HG03342 (cell line): ENCODE measurements at regions not wholly inside any gene's neighbourhood (a gene's known extent, or its start where the extent isn't known, plus 50 kb on each side); places are given as distances from the start of the nearest gene placed in this dataset.
"Not testable (repeated sequence)": the region's sequence is repeated elsewhere in the genome, so short reads cannot be mapped to it uniquely, and the experiment has no call there.

Experiments used
- ATAC-seq: cut with Tn5 transposase; IDR thresholded peaks from one replicate; pipeline ENCODE4 v1.9.1; 2021; ENCODE audit warnings: mild to moderate bottlenecking, moderate library complexity; ENCODE audit not compliant: unreplicated experiment

DNA sequence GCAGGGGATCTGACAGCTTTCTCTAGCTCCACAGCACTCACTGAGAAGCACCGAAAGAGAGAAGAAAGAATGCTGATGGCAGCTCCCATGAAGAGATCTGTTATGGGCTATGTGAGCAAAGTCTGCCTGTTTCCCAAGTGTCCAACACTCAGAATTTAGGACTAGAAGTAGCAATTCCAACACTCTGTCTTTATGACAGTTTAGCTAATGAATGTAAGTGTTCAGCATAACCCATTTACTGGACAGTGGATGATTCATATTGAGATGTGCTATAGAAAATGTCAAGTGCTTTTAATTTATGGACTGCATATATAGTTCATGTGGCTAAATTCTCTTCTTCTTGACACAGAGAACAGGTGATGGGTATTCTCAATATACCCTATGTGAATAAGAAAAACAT, 683.1 kb upstream of the ZNF608 start:
- no peak for ATAC-seq

DNA sequence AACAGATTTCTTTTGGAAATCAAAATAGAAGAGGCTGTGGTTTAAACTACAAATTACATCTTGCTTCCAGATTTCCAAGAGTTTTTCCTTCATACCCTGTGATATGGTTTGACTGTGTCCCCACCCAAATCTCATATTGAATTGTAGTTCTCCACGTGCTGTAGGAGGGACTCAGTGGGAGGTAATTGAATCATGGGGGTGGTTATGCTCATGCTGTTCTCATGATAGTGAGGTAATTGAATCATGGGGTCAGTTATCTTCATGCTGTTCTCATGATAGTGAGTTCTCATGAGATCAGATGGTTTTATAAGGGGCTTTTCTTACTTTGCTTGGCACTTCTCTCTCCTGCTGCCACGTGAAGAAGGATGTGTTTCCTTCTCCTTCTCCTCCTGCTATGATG, 687.0 kb upstream of the ZNF608 start:
- ATAC-seq, result no peak

DNA sequence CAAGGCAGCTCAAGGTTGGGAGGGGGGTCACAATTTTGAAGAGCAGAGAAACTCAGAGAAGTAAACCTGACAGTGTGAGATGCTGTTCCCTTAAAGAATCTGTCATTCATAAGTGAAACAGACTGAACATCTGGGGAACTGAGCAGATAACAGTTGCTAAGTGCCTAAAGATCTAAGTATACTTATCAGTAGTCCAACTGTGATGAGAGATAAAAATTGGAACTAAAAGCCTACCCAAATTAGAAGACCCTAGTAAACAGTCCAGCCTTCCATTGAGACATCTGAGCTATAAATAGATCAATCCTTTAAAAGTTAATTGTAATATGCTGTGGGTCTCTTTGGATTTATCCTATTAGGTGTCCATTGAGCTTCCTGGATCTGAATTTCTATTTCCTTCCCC, 692.8 kb upstream of the ZNF608 start:
- ATAC-seq, result no peak

DNA sequence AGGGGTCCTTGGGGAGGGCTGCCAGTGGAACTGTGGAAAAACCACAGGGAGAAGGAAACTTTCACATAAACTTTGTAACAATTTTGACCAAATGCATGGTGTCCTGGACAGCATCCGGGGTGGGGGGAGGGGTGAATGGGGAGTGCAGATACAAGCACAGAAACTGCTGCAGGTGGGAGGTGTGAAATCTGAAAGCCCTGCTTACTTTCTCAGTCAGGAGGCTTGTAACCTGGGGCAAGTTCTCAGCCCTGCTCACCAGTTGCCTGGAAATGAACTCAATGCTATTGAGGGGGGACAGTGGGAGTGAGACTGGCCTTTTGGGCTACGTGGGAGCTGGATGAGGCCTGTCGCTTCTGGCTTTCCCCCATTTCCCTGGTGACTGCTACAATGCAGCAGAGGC, 694.5 kb upstream of the ZNF608 start:
- ATAC-seq, result no peak

DNA sequence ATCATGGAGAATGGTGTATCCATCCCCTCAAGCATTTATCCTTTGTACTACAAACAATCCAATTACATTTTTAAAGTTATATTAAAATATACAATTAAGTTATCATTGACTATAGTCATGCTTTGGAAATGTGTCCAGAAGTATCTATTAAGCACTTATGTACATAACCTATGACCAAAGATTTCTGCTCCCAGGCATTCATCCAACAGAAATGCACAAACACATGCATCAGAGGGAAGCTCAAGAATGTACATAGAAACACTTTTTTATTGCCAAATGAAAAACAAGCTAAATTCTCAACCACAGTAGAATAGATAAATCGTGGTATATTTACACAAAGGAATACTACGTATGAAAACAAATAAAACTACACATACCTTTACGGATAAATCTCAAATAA, 700.5 kb upstream of the ZNF608 start:
- no peak for ATAC-seq

DNA sequence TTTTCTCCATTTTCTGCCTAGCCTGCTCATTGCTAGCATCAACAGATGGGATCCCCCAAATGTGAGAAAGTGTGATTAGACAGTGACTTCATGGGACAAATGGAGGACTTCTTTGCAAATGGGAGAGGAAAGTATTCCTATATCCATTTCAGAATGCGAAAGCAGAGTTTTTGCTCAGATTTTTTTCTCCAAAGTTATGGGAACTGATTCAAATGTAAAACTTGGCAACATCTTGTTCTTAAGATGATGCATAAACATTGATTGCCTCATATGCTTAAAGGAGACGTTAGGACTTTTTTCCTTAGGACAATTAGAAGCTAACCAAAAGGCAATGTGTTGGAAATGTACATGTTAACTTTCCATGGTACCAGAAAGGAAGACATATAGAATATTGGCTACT, 704.3 kb upstream of the ZNF608 start:
- ATAC-seq, result no peak

DNA sequence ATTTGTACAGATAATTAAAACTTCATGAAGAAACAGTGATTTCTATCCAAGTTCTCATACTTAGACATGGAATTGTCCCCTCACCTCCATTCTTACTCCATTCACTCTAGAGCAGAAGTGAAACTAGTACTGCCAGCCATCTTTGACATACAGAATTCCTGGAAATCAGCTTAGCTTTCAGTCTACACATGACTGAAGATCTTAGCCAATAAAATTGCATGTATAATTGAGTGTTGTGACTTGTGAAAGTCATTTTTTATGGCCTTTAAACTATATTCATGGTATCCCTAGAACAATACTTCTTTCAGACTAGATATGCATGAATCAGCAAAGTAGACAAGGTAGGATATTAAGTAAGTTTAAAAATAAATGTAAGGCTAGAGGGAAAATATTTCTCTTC, 705.2 kb upstream of the ZNF608 start:
- ATAC-seq, result no peak

DNA sequence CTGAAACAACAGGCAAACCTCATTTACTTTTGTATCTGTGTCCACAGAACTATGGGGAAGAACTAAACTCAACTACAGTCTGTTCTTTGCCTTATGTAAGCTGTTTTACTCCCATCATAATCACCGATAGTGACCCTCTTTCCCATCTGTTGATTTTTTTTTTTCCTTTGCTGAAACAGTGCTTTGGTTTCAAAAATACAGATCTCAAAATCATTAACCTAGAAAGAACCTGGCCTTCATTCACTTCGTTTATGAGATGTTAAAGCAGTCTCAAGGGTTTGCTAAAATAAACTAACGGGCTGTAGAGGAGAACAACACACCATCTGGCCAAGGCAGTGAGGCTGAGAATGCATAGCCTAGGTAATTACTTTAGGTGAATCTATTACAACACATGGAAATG, 706.6 kb upstream of the ZNF608 start:
- no peak for ATAC-seq

DNA sequence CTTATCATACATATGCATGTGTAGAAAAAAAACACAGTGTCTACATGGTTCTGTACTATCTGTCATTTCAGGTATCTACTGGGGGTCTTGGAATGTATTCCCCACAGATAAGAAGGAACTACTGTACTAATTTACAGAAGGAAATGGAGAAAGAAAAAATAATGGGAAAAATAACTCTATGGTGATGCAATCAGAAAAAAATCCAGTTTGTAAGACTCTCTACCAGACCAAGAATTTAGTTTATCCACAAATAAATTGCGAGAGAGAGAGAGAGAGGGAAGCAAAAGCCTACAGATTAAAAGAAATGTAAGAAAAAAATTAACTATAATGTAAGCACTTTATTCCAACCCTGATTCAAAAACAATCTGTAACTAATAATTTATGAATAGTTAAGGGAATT, 708.6 kb upstream of the ZNF608 start:
- ATAC-seq, result no peak

DNA sequence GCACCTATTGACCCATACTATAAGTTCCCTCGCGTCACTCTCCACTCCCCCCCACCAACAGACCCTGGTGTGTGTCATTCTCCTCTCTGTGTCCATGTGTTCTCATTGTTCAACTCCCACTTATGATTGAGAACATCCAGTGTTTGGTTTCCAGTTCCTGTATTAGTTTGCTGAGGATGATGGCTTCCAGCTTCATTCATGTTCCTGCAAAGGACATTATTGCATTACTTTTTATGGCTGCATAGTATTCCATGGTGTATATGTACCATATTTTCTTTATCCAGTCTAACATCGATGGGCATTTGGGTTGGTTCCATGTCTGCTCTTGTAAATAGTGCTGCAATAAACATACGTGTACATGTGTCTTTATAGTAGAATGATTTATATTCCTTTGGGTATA, 709.6 kb upstream of the ZNF608 start:
- not testable (repeated sequence) for ATAC-seq

DNA sequence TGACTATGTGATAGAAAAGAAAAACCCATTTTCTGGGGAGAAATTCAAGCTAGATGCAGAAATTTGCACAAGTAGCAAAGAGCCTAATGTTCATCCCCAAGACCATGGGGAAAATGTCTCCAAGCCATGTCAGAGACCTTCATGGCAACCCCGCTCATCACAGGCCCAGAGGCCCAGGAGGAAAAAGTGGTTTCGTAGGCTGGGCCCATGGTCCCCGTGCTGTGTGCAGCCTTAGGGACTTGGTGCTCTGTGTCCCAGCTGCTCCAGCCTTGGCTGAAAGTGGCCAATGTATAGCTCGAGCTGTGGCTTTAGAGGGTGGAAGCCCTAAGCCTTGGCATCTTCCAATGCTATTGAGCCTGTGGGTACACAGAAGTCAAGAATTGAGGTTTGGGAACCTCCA, 711.2 kb upstream of the ZNF608 start:
- ATAC-seq, result no peak

DNA sequence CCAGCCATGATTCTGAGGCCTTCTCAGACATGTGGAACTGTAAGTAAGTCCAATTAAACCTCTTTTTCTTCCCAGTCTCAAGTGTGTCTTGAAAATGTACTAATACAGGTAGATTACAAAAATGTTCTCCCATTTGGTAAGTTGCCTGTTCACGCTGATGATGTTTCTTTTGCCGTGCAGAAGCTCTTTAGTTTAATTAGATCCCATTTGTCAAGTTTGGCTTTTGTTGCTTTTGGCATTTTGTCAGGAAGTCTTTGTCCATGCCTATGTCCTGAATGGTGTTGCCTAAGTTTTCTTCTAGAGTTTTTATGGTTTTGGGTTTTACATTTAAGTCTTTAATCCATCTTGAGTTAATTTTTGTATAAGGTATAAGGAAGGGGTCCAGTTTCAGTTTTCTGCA, 712.5 kb upstream of the ZNF608 start:
- not testable (repeated sequence) for ATAC-seq

DNA sequence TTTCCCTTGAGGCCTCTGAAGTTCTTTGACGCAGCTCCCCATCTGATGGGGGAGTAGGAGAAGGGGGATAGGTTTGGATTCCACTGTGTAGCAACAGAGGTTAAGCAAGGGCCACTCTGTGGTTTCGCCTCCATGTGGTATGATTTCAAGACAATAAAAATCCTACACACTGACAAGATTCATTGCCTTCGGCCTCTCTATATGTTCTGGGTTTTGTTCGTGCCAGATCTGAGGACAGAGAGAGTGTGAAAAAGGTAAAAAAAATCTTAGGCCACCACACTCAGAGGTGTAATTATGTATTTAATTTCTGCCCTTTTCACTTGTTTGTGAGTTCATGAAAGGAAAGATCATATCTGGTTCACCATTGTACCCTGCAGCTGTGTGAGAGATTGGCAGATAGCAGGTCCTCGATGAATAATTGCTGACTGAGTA, 715.2 kb upstream of the ZNF608 start:
- ATAC-seq, result no peak

DNA sequence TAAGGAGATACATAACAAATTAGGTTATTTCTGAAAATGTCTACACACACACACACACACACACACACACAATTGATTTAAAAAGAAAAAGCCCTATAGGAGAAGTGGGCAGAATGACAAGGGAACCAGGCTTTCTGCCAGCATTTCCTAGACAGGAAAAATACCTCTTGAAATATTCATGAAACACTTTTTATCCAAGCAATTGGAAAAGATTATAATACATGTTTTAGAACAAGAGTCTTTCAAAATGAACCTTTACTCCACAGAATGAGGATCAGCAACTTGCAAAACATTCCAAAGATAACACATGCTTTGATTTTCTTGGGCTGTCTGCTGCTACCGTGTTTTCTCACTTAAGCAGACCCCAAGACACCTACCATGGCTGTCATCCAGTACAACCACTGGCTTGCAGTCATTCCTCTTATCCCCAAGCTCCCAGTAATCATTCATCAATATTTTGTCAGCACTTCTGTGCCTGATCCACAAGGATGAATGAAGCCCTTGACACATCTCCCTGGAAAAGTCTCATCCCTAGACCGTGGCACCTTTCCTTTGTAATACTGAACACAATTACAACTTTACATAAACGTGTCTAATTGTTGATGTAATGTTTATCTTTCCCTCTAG, 717.1 kb upstream of the ZNF608 start:
- no peak for ATAC-seq

DNA sequence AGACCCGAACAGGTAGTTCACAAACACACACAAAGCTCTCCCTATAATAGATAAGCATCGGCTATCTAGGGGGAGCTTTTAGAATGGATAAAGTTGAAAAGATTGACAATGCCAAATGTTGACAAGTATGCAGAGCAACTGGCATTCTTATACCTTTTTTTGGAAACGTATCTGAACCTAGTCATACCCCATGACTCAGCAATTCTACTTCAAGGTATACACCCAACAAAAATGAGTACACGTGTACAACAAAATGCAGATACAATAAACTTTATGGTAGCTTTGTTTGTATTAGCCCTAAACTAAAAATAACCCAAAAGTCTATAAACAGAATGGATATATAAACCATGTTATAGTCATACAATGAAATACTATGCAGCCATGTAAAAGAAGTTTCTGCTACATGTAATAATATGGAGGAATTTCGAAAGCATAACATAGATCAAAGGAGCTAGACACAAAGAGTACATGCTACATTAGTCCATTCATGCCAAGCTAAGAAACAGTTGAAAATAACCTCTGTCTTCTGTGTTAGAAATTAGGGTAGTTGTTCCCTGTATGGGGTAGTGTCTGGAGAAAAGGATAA, 718.5 kb upstream of the ZNF608 start:
- no peak for ATAC-seq

DNA sequence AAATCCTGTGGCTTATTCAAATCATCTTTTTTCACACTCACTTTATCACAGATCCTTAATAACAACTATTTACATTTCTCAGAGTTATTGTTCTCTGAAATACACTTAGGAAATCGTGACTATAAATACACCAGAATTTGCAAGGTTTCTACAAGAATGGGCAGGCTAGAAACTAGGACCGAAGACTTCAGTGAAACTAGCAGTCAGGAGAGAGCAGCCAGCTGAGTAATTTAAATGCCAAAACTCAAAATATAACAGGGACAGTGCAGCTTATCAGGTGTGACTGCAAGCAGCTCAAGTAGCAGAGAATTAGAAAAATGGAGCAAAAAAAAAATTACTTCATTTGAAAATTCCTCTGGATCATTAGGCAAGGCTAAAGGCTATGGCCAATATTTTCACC, 719.3 kb upstream of the ZNF608 start:
- ATAC-seq, result no peak

DNA sequence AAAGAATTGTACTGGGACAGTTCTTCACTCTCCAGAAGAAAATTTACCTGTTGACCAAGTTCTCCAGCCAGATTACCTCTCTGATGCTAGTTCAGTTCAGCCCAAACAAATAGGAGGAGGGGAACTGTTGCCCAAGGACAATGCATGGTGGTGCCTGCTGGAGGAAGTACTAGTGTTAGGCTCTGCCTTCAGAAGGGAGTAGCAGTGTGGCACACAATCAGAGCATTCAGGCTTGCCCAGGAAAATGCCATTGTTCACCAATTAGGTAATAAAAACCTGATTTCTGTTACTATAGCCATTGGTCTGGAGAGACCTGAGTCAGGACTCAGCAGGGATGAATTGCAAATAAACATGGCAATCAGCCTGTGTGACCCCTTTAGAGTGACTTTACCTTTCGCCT, 720.8 kb upstream of the ZNF608 start:
- ATAC-seq, result no peak

DNA sequence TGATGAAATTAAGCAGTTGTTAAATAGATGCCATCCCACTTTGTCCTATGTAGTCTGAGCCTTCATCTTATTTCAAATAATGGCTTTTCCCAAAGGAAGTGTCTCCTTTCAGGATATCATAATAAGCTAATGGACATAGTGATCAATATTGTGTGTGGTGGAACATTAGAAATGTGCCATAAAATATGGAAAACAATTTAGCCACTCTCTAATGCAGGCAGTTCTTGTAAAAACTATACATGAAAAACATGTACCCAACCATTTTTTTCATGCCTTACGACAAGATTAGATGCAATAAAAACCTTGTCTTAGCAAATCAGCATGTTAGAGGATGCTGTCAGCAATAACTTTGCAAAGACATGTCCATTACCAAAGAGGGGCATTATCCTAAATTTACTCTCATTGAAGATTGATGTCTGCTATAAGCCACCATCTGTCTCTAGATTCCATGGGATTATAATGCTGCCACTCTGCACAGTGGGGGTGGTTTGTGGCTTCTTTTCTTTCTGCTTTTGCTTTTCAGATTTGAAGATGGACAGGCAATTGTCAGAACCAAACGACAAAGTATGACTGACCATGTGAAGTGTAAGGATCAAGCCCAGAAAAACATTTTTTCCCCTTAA, 724.0 kb upstream of the ZNF608 start:
- ATAC-seq, result no peak

DNA sequence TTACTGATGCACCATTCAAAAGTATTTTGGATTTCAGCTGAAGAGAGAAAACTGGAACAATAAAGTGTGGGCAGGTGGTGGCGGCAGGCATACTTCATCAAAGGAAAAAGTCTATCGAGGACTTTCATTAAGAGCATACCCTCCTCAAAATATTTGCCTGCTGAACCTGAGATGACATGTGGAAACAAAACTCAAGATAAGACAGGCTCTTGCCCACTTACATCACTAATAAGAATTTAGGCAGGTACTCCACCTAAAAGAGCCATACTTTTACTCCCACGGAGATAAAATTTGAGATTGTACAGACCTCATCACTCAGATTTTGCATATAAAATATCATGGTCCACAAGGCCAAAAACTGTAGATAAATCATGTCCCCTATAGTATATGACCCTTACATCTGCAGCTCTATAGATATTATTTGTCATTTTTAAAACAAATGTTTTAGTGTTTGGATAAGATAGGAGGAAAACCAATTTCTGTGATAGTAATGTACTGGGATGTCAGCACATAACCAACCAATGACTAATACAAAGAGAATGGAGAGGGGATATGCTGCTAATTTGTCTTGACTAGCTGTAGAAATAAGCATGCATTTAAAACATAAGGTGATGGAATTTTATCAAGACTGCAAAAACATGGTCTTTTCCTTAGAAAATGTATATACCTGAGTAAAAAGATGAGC, 730.6 kb upstream of the ZNF608 start:
- no peak for ATAC-seq

DNA sequence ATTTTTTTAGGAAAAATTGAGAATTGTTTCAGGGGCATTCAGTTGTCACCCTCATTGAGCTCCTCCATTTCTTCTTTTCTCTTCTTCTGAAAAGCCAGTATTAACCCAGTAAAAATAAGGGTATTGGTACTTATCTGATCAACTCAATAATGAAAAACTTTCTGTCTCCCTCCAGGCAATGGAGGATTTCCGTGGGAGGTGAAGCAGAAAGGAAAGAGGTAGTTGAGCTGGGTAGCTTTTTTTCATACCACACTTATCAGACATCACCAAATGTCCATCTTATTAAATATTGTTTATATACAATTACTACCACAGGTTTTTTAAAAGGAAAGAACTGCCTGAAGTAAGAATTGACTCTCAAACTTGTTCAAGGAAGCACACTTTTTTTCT, 731.1 kb upstream of the ZNF608 start:
- no peak for ATAC-seq

DNA sequence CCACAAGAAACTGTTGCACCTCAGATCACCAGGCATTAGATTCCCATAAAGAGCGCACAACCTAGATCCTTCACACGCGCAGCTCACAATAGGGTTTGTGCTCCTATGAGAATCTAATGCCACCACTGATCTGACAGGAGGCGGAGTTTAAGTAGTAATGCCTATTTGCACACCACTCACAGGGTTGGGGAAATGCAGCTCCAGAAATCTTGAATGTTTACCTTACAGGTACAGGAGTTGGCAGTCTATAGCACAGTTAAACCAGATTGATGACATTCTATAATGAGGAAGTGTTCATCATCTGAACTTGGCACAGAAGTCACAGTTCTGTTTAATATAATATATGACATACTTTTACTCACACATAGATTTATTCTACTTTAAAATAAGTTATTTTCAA, 732.2 kb upstream of the ZNF608 start:
- ATAC-seq, result no peak

DNA sequence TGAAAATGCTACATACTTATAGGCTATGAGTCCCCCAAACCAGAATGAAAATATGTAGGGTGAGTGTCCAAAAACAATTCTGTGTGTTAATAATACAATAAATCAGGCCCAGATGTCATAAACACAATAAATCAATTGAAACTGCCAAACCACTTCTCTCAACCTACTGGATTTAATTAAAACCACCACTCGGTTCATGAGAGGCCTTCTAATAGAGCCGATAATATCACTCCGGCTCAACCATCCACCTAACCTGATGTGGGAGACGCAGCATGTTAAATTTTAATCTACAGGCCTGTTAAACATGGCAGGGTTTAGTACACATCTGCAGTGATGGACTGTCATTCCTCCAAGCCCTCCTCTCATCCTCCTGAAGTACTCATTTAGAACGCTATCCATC, 734.5 kb upstream of the ZNF608 start:
- no peak for ATAC-seq
